HL-60/S4 (cell line): ENCODE measurements at regions not wholly inside any gene's neighbourhood (a gene's known extent, or its start where the extent isn't known, plus 50 kb on each side); places are given as distances from the start of the nearest gene placed in this dataset.

Experiments
- in situ Hi-C: fragments of 300-500 bp; cut with MboI; formaldehyde crosslinking; loops from 2 replicates; pipeline ENCODE4 v1.14.3; 2022; ENCODE audit warnings: low sequenced_read_pairs

DNA sequence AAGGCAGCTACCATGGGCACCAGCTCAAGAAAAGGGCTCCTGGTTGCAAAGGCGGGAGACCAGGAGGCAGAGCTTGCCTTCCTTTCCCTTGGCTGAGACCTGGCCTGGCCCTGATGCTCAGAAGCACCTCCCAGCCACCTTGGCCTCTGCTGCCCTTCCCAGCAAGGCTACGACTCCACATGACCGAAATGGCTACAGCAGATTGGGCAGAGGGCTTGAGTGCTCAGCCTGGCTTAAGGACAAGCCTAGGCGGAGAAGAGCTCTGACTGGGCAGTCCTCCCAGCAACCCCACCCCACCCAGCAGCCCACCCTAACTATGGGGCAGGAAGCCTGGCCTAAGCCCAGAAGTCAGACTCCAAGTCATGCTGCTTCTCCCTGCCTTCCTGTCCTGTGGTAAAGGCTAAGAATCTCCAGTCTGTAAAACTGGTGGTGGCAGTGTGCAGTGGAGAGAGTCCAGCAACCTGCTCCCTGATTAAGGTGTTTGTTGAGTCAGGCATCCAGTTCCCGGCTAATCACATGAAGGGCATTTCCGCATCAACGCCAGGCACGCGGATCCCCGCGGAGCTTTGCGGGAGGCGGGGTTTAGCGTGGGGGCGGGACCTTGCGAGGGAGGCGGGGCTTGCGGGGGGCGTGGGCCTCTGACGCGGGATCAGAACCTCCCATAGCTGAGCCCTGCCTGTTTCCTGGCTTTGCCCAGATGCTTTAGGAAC lies 256.0 kb downstream of the BCL11A start:
- in situ Hi-C loops: no loop called here

DNA sequence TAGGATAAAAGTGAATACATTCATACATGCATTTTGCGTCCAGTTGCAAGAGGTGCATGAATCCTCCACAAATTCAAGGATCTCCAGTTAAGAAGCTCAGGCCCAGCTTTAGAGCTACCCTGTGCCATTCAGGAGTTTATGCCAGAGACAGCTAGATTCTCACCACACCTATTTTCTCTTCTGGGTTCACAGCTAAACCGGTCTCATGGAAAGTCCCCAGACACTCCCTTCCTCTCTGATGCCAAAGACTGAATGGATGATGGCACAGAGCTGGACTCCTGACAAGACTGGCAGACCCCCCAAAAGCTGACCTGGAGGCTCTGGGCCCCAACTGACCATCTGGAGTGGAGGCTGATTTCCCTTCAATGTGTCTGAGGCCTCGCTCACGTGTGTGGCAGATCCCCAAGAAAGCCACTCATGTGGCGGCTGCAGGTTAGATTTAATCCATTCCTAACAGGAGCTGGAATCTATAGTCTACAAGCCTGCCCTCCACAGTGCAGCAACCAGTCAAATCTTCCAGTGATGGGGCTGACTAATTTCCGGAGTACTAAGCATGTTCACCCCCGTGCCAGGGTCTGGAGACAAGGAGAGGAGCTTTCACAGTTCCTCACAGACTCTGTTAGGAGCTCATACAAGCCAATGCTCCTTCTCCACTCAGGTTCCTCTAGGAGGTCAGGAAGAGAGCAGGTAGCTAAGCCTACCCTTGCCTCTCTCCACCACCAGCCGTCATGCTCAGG lies 257.1 kb downstream of the BCL11A start:
- in situ Hi-C loops: no loop called here

DNA sequence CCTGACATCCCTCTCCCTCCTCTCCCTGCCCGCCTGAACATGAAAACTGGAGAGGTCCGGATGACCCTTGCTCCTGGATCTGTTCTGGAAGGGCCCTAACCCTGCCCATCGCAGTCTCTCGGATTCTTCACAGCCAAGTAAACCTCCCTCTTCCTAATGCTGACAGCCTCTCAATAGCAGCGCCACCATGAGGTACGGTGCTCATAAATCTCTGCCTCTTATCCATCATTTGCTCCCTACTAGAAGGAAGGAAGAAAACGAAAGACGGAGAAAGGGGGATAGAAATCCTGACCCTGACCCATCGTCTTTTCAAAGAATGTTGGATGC lies 257.9 kb downstream of the BCL11A start:
- in situ Hi-C loops: no loop called here

- in situ Hi-C loops: no loop called here
Measured at GRCh38 chr2:60294901-60295635, 258.4 kb downstream of the BCL11A start.

DNA sequence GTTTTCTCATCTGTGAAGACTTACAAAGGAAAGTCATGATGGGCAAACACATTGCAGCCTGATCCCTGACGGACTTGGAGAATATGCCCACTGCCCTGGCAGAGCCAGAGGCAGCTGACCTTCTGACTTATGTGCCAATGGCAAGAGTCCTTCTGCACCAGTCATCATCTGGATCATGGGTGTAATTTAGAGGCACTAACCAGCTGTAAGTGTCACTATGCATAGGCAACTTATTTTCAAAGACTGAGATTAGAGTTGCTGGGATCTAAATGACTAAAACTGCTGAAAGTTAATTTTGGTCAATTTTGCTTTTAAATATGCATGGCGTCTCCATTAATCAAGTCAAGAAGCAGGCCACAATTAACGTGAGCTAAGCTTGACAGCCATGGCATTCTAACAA lies 261.2 kb downstream of the BCL11A start:
- in situ Hi-C loops: no loop called here

- in situ Hi-C loops: no loop called here
Measured at GRCh38 chr2:60290509-60290908, 262.9 kb downstream of the BCL11A start.

- in situ Hi-C loops: no loop called here
Measured at GRCh38 chr2:60285626-60286316, 267.7 kb downstream of the BCL11A start.

DNA sequence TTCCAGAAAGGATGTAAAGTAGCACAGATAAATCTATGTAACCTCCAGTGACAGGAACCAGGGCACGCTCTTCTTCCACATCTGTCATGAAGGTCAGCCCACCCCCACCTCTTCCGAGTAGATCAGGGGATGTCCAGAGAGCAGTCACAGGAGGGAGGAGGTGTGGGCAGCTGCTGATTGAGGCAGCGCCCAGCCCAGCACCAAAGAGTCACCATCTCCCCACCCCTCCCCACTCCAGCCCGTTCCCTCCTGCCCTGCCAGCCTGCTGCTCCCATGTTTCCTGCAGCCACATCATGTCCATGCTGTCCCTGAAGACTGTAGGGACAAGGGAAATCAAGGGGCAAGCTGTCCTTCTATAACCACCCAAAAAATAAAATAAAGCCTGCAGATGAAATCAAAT lies 269.8 kb downstream of the BCL11A start:
- in situ Hi-C loops: no loop called here

DNA sequence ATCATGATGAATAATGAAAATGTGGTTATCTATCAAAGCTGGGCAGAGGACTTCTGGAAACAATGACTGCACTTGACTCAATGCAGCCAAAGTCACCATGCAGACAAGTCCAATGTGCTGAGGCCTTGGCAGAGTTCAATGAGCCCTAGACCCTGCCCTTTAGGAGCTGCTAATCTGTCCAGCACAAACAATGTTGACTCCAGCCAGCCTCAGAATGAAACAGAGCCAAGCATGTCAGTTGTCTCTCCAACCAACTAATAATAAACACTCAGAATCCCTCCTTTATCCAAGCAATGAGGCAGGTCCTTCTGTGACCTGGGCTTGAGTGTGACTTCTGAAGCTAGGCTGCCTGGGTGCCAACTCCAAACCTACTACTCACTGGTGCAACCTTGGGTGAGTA lies 270.6 kb downstream of the BCL11A start:
- in situ Hi-C loops: no loop called here

DNA sequence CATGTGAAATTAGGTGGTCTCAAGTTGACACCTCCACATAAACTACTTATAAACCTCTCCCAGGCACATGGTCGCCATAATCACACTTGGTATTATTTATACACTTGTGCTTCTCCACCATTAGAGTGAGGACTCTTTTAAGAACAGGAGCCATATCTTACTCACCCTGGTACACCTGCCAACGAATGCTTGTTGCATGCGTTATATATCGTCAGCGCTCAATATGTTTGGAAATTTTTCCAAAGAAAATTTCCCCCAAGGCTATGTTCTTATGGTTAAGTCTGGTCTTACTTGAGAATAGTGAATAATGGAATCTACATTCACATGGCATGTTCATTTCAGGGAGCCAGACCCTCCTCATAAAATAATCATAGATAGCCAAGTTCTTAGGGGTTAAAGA lies 271.7 kb downstream of the BCL11A start:
- in situ Hi-C loops: no loop called here

DNA sequence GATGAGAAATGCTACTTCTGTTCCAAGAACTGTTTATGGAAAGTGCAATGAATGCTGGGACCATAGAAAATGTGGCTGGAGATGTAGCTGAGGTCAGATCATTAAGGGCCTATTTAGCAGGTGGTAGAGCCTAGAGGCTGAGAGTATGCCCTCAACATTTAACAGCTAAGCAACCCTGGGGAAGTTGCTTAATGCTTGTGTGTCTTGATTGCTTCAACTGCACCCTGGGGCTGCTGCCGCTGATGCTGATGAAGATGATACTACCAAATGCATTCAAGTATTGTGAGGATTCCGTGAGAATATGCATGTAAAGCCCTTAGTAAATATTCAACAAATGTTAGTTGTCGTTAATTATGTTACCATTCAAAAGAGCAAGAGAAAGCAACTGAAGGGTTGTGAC lies 273.2 kb downstream of the BCL11A start:
- in situ Hi-C loops: no loop called here

- in situ Hi-C loops: no loop called here
Measured at GRCh38 chr2:60278906-60279305, 274.5 kb downstream of the BCL11A start.

DNA sequence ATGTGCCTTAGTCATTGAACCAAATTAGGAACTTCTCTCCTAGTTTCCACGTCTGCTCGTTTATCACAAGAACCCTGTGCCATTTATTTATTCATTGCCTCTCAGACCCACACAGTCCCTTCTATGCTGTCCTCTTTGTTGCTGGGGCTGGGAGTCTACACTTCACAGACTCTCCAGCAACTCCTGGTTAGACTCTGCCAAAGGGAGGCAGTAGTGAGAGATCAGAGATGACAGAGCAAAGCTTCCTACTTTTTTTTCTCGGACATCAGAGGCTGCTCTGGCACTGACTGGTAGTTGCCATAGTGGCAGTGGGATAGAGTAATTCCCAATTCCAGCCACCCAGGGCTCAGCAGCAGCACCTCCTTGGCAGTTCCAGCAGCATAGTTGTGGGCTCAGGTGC lies 277.5 kb downstream of the BCL11A start:
- in situ Hi-C loops: no loop called here

- in situ Hi-C loops: no loop called here
Measured at GRCh38 chr2:60273836-60274235, 279.6 kb downstream of the BCL11A start.

DNA sequence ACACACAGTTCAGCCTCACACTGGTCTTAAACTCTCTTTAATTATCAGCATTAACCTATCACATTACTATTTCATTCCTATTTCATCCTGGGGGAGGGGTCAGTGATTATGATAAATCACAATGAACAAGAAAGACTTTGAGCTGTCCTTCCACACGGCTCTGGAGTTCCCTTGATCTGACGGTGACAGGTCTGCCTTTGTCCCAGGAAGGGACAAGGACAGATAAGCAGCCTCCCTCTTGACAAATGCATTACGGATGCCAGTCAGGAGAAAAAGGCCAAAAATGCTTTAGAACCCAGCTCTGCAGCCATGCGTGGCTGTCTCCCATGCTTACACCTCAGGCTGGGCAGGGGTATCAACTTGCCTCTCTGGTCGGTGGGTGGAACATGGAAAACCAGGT lies 281.7 kb downstream of the BCL11A start:
- in situ Hi-C loops: no loop called here

- in situ Hi-C loops: no loop called here
Measured at GRCh38 chr2:60271131-60271530, 282.3 kb downstream of the BCL11A start.

GRCh38 chr2:60268661-60269060 lies 284.8 kb downstream of the BCL11A start:
- in situ Hi-C loops: no loop called here

- in situ Hi-C loops: no loop called here
Measured at GRCh38 chr2:60268032-60268431, 285.4 kb downstream of the BCL11A start.

- in situ Hi-C loops: no loop called here
Measured at GRCh38 chr2:60267122-60267521, 286.3 kb downstream of the BCL11A start.

DNA sequence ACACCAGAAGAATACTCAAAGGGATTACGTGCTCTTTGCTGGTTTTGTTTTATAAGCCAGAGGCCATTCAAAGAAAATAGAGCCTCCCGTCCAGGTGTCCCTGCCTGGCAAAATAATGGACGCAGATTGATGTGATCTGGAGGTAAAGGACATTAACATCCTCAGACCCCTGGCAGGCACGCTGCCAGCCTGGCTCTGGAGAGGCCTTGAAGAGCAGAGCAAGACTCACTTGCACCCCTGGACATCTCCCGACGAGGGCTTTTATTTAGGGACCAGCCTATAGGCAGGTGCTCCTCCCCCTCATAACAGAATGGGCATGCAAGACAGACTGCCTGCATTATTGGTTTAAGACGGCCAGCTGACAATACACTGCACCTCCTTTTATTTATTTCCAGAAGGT lies 291.3 kb downstream of the BCL11A start:
- in situ Hi-C loops: no loop called here

DNA sequence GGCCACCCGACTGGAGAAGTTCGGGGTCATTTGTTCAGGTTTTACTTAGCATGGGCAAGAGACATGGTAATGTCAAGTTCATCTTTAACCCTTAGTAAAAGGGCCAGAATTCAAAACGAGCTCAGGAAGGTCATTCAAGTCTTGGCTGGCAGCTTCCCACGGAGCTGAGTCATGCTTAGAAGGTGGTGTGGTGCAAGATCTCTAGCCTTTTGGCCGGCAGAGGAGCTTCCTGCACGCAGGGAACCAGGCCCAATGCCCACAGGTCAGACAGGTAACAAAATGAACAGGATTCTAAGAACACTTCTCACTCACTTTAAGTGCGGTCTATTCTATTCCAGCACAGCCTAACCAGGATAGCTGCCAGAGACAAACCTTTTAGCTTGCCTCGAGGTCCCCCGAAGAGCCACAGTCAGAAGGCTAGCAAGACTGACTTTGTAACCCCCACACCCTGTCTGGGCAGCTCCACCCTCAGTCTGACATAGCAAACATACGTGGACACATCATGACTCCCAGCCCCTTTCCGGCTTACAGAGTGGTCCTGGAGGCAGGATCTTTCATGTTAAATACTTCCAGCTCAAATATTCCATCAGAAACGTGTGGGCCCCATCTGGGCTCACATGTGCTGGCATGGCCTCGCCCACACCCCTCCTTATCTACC lies 292.7 kb downstream of the BCL11A start:
- in situ Hi-C loops: no loop called here
